Mesenteric fat pad (tissue), 1 donor: ENCODE measurements at regions not wholly inside any gene's neighbourhood (a gene's known extent, or its start where the extent isn't known, plus 50 kb on each side); places are given as distances from the start of the nearest gene placed in this dataset.
"Not testable (repeated sequence)": the region's sequence is repeated elsewhere in the genome, so short reads cannot be mapped to it uniquely, and the experiment has no call there.

Source experiments
- DNase-seq: peaks from one replicate; pipeline ENCODE4 v3.0.0-alpha.2; 2020; ENCODE audit warnings: low spot score
- donor health status: DM: yes; HTN: yes; CAD: no.

DNA sequence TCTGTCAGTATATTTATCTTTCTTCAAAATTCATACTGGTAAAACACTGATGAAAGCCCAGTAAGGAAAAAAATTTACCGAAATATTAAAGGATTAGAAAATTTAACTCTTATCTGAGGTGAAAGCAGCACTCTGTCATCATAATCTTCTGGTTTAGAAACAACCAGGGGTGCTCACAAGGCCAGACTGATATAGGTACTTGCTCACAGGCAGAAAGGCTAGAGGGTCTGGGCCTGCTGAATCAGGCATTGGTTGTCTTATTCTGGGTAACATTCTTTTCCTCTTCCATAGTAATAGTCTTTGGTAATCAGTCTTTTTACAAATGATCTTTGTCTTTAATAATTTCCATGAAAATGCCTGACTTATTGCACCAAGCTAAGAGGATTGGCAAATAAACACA is 221.4 kb upstream of the TFPI start:
- DNase-seq: no peak

- no peak for DNase-seq
These were observed 228.1 kb upstream of the TFPI start for GRCh38 chr2:187782301-187782700.

DNA sequence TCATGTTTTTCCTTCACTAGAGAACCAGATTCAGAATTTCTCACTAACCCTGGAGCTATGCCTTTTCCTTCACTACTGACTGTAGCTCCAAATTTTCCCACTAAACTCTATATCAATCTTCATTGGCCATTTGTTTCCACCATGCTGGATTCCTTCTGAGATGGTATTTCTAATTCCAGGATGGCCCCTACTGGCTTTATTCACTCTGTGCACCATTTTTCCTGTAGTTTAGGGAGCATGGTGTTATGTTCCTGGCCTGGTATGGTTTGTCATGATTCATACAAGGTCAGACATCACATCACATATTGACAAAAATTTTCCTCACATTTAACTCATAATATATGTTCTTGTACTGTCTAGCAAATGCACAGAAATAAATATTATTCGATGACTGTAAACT is 229.2 kb upstream of the TFPI start:
- DNase-seq: no peak

DNA sequence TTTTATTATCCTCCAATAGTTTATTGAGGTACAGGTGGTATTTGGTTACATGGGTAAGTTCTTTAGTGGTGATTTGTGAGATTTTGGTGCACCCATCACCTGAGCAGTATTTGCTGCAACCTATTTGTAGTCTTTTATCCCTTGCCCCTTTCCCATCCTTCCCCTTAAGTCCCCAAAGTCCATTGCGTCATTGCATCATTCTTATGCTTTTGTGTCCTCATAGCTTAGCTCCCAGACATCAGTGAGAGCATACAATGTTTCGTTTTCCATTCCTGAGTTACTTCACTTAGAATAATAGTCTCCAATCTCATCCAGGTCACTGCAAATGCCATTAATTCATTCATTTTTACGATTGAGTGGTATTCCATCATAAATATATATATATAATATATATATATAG is 229.9 kb upstream of the TFPI start:
- DNase-seq: not testable (repeated sequence)

GRCh38 chr2:187799601-187800000 is 245.4 kb upstream of the TFPI start:
- DNase-seq: no peak

DNA sequence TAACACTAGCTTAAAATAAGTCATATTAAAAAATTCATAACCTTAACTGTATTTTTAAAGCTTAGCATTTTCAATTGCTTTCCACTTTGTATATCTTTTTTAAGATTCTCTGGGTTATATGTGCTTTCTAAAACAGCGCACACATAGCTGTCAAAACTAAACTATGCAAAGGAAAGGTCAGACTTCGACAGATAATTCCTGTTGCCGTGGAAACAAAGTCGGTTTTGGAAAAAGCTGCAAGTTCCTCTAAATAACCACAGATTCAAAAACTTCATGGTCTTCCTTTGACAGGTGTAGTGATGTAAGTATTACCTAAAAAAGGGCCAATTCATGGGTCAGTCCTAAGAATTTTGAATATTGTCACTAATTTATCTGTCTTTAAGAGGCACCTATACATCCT is 249.6 kb upstream of the TFPI start:
- no peak for DNase-seq

DNA sequence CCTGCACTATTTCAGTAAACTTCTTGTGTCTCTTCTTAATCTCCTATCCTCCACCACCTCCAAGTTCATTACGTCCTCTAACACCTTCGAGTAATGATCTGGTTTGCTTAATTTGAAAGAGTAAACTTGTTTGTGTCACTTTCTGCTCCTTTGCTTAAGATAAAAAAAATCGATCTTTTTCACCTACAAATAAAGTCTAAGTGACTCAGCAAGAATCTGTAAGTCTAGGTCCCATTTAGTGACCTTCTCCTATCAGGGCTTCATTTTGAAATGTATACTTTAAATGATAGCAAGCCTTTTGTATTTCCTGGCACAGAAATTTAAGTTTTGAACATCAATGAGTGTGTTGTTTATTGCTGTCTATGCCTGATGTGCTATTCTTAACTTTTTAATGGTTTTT is 260.9 kb upstream of the TFPI start:
- no peak for DNase-seq

- DNase-seq: no peak
These were observed 265.4 kb upstream of the TFPI start for GRCh38 chr2:187819624-187820023.

DNA sequence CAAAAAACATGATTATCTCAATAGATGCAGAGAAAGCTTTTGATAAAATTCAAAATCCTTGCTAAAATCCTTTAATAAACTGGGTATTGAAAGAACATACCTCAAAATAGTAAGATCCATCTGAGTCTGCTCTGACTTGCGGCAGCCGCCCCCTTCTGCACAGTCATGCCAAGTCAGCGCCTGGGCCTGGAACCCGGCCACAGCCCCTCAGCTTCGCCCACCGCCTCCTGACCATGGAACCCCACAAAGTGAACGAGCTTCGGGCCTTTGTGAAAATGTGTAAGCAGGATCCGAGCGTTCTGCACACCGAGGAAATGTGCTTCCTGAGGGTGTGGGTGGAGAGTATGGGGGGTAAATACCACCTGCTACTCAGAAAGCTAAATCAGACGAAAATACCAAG is 270.9 kb upstream of the TFPI start:
- no peak for DNase-seq

GRCh38 chr2:187826023-187826422 is 271.8 kb upstream of the TFPI start:
- DNase-seq: no peak

DNA sequence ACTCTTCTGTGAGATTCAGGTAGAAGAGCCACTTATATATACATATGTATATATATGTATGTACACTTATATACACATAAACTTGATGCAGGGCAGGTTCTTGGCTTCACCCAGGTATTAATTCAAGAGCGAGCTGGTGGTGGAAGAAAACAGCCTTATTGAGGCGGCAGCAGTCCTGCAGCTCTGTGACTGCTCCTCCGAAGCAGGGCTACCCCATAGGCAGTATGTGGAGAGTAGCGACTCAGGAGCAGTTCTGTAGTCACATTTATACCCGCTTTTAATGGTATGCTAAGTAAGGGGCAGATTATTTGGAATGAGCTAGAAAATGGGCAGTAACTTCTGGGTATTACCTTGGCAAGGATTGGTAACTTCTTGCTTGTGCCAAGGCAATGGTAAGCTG is 280.6 kb upstream of the TFPI start:
- no peak for DNase-seq

DNA sequence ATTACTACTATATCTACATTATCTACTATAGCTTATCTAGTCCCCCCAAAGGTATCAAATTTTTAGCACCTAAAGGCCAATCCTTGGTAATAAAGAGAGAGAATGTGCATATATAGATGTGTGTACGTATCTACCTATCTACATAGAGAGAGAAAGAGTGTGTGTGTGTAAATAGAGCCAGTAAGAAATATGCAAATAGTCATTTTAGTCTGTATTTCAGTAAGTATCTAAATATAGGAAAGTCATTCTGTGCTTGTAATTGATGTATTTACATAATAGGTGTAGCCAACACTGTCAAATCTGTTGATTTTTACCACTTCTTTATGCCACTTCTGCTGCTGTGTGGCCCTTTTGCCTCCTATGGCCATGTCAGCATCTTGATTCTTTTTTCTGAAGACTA is 284.5 kb upstream of the TFPI start:
- no peak for DNase-seq

DNA sequence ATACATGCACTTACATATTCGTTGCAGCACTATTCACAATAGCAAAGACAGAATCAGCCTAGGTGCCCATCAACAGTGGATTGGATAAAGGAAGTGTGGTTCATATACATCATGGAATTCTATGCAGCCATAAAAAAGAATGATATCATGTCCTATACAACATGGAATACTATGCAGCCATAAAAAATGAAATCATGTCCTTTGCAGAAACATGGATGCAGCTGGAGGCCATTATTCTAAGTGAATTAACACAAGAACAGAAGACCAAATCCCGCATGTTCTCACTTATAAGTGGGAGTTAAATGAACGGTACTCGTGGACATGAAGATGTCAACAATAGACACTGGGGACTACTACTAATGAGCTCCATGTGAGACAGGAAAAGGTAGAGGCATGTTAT is 288.1 kb upstream of the TFPI start:
- DNase-seq: no peak

GRCh38 chr2:187842978-187843847 is 289.0 kb upstream of the TFPI start:
- DNase-seq: no peak

- no peak for DNase-seq
These were observed 293.3 kb upstream of the TFPI start for GRCh38 chr2:187847245-187848208.

DNA sequence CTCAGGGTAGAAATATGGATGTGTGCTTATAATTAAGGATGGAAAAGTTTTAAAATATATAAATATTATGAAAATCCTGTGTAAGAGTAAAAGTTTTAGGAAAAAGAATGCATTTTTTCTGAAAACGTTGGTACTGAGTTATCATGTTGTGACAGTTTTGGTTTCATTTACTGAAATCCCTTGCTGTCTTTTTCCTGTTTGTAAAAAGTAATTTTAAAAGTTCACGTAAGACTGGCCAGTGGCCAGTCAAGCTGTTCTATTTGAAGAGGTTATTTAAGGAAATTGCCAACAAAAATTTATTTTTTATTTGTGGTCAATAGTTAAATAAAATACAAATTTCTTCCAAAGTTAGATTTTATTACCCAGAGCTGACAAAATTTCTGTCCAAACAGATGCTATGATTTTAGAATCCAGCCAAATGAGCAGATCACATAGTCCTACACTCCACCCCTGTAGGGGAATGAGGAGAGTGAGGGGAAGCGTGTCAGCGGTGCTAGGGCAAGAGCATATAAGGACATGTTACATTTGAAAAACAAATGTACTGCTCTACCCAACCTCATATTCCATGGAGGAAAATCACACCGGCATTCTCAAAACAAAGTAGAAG is 297.8 kb upstream of the TFPI start:
- no peak for DNase-seq

DNA sequence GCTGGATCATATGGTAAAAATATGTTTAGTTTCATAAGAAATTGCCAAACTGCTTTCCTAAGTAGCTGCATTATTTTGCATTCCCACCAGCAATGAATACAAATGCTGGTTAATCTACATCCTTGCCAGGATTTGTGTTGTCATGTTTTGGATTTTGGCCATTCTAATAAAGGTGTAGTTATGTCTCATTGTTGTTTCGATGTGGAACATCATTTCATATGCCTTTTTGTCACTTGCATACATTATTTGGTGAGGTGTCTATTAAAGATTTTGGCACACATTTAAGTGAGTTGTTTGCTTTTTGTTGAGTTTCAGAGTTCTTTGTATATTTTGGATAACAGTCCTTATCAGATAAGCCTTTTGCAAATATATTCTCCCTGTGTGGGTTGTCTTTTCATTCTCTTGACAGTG is 299.2 kb upstream of the TFPI start:
- no peak for DNase-seq

DNA sequence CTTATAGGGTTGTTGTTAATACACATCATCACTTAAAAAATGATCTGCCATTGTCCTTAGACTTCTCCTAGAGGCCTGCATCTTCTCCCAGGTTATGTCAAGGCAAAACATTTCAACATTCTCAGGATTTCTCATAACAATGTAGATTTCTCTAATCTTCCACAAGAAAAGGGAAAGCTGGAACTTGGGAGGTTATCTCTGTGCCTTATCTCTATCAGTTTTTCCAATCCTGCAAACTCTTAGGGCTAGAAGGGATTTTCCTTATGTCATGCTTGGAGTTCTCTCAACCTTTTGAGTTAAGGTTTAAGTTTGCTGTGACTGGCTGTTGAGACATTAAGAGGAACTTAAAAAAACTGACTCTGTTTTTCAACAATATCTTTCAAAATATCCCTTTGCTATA is 300.6 kb upstream of the TFPI start:
- DNase-seq: no peak

- no peak for DNase-seq
These were observed 301.5 kb upstream of the TFPI start for GRCh38 chr2:187855689-187856088.

DNA sequence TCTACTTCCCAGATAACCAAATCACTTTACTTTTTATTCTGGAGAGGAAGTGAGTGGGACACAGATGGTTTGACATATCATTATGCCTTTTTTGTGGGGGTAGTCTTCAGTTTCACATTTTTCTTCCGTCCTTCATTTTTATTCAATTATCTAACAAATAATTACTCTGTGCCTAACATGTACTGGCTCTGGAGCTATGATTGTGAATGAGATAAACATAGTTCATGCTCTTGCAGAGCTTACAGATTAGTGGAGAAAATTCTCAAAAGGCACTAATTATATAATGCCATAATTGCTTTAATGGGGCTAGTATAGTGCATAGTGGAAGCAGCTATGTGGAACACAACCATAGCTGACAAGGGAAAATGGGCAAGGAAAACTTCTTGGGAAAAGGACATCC is 303.6 kb upstream of the TFPI start:
- DNase-seq: no peak

GRCh38 chr2:187862715-187863114 is 308.5 kb upstream of the TFPI start:
- no peak for DNase-seq

DNA sequence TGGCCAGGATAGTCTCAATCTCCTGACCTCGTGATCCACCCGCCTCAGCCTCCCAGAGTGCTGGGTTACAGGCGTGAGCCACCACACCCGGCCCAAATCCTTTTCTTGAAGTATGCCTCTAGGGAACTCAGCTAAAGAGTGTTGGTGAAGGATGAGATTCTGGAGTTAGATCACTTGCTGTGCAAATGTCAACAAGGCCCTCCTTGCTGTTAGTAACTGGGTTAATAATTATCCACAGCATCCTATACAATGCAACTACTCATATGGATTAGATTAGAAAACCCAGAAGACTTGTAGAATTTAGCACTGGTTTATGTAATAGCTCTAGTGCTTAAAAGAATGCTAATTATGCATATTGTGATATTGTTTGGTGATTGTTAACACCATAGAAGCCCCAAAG is 310.8 kb upstream of the TFPI start:
- no peak for DNase-seq
